ENCODE measurements at regions not wholly inside any gene's neighbourhood (a gene's known extent, or its start where the extent isn't known, plus 50 kb on each side); places are given as distances from the start of the nearest gene placed in this dataset.

- TF ChIP-seq CTCF (IDR thresholded peaks at IDR 0.05) (no peak), POLR2A (IDR thresholded peaks at IDR 0.05) (no peak)
Measured at GRCh38 chr3:95210878-95211277, 1148.0 kb downstream of the NSUN3 start.
